ENCODE measurements at regions not wholly inside any gene's neighbourhood (a gene's known extent, or its start where the extent isn't known, plus 50 kb on each side); places are given as distances from the start of the nearest gene placed in this dataset.
A peak's percentile ranks its signal among the peaks of the same experiment; 100 is the strongest.

DNA sequence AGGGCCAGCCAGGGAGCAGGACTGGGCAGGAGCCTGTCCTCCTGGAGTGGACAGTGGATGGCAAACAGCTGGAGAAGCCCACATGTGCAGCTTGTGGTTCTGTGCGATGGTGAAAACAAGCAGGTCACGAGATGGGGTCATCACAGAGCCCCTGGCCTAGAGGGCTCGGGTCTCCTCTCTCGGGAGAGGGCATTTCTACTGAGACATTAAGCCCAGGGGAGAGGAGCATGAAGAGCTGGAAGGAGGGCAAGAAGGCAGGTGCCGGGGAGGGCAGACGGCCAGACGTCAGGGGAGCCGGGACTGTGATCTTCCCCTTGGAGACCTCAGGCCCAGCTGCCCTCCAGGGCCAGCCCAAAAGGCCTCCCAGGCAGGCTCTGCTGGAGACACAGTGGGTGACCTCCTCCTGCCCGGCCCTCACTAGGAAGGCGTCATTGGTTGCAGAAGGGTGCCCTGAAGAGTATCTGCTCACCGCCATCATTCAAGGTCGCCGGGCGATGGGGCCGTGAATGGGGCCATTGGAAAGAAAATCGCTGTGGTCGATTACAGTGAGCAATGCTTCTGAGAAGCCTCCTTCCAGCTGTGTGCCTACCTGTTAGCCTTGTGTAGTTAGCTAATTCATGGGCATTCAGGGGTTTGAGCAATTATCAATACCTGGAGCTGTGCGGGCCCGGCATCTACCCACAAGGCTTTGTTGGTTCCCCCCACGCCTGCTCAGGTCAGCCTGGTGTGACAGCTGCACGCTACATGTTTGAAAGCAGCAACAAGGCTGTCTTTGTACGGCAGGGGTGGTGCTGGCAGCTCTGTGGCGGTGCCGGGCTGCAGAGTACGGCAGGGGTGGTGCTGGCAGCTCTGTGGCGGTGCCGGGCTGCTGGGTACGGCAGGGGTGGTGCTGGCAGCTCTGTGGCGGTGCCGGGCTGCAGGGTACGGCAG lies 72.3 kb upstream of the ACTRT2 start:
- DNase-seq (ENCODE audit: insufficient read length, low spot score, missing footprints): peak; percentile 89
- no peak overlapping the region for H2AFZ ChIP-seq (ENCODE audit: low read length)
- H3K4me2 ChIP-seq (ENCODE audit: insufficient read depth, low read length): no peak overlapping the region
- H3K79me2 ChIP-seq (ENCODE audit: insufficient read depth, low read length): no peaks in the 10 kb centered on the region
- peaks cover 8% of the 10 kb centered on the region for H3K27me3 ChIP-seq (ENCODE audit: insufficient read depth, low read length)
- H3K4me3 ChIP-seq (ENCODE audit: insufficient read depth, low read length): no peak overlapping the region
- no peaks in the 10 kb centered on the region for H3K36me3 ChIP-seq (ENCODE audit: insufficient read depth, low read length)
- H3K9me3 ChIP-seq (ENCODE audit: low read depth, low read length): no peaks in the 10 kb centered on the region
- no peak overlapping the region for H3K27ac ChIP-seq (ENCODE audit: low read depth, low read length)
- H4K20me1 ChIP-seq (ENCODE audit: insufficient read depth, low read length): no peaks in the 10 kb centered on the region
- H3K4me1 ChIP-seq (ENCODE audit: insufficient read depth, low read length): no peaks in the 10 kb centered on the region
- TF ChIP-seq, protein P1, sequence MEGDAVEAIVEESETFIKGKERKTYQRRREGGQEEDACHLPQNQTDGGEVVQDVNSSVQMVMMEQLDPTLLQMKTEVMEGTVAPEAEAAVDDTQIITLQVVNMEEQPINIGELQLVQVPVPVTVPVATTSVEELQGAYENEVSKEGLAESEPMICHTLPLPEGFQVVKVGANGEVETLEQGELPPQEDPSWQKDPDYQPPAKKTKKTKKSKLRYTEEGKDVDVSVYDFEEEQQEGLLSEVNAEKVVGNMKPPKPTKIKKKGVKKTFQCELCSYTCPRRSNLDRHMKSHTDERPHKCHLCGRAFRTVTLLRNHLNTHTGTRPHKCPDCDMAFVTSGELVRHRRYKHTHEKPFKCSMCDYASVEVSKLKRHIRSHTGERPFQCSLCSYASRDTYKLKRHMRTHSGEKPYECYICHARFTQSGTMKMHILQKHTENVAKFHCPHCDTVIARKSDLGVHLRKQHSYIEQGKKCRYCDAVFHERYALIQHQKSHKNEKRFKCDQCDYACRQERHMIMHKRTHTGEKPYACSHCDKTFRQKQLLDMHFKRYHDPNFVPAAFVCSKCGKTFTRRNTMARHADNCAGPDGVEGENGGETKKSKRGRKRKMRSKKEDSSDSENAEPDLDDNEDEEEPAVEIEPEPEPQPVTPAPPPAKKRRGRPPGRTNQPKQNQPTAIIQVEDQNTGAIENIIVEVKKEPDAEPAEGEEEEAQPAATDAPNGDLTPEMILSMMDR (IDR thresholded peaks at IDR 0.05; ENCODE audit: extremely low read depth, low read depth, low read length): no peak

DNA sequence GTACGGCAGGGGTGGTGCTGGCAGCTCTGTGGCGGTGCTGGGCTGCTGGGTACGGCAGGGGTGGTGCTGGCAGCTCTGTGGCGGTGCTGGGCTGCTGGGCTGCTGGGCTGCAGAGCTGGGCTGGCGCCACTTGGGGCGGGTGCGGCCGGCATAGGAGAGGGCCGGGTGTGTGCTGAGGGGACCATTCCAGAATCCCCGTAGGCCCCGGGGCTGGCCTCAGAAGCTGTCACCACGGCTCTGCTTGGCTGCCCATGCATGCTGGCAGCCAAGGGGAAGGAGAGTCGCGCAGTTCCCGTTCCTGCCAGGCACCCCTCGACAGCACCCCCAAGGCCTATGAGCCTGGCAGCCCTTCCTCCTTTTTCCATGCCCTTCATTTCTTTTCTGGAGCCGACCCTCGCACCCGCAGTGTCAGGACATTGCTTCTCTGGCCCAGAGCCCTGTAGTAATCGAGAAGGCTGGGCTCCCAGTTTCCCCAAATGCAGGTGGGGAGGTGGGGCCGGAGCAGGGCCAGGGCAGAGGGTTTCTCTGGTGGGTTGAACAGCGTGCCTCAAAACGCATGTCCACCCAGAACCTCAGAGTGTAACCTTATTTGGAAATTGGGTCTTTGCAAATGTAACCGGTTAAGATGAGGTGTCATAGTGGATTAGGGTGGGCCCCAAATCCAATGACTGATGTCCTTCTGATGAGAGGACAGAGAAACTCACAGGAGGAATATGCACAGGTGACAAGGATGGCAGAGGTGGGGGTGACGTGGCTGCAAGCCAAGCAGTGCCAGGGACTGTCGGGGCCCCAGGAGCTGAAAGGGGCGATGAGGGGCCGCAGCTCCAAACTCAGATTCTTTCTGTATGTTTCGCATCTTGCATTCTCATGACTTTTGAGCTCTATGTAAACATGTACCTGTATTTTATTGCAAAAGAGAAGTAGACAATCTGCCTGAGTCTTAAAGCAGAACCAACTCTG lies 71.0 kb upstream of the ACTRT2 start:
- Histone ChIP-seq H3K4me1 (ENCODE audit: insufficient read depth, low read length) (no peaks in the 10 kb centered on the region), H3K27ac (ENCODE audit: low read depth, low read length) (no peak overlapping the region), H3K9me3 (ENCODE audit: low read depth, low read length) (no peaks in the 10 kb centered on the region), H4K20me1 (ENCODE audit: insufficient read depth, low read length) (no peaks in the 10 kb centered on the region), H3K4me3 (ENCODE audit: insufficient read depth, low read length) (no peak overlapping the region), H3K79me2 (ENCODE audit: insufficient read depth, low read length) (no peaks in the 10 kb centered on the region), H2AFZ (ENCODE audit: low read length) (no peak overlapping the region), H3K4me2 (ENCODE audit: insufficient read depth, low read length) (no peak overlapping the region), H3K36me3 (ENCODE audit: insufficient read depth, low read length) (no peaks in the 10 kb centered on the region), H3K27me3 (ENCODE audit: insufficient read depth, low read length) (peaks cover 8% of the 10 kb centered on the region)
- TF ChIP-seq, protein P1 (IDR thresholded peaks at IDR 0.05; ENCODE audit: extremely low read depth, low read depth, low read length): no peak
- peak; percentile 45 for DNase-seq (ENCODE audit: insufficient read length, low spot score, missing footprints)

DNA sequence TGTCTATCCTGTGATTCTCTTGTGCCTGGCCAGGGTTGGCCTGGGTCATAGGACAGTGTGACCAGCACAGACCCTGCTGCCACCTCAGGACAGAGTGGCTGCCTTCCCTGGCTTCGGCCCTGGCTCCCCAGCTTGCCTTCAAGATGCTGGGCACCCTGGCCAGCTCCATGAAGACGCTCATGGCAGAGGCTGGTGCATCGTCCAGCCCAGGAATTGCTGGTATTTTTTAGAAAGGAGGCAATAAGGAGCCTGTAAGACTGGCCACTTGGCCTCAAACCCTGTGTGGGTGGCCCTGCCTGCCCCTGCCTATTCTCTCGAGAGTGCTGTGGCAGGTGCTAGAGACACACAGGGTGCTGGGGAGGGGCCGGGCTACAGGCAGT lies 70.4 kb upstream of the ACTRT2 start:
- Histone ChIP-seq H3K4me3 (ENCODE audit: insufficient read depth, low read length) (no peak overlapping the region), H3K79me2 (ENCODE audit: insufficient read depth, low read length) (no peaks in the 10 kb centered on the region), H4K20me1 (ENCODE audit: insufficient read depth, low read length) (no peaks in the 10 kb centered on the region), H3K27me3 (ENCODE audit: insufficient read depth, low read length) (peaks cover 8% of the 10 kb centered on the region), H3K4me1 (ENCODE audit: insufficient read depth, low read length) (no peaks in the 10 kb centered on the region), H3K27ac (ENCODE audit: low read depth, low read length) (no peak overlapping the region), H3K4me2 (ENCODE audit: insufficient read depth, low read length) (no peak overlapping the region), H3K36me3 (ENCODE audit: insufficient read depth, low read length) (no peaks in the 10 kb centered on the region), H3K9me3 (ENCODE audit: low read depth, low read length) (no peaks in the 10 kb centered on the region), H2AFZ (ENCODE audit: low read length) (no peak overlapping the region)
- no peak for DNase-seq (ENCODE audit: insufficient read length, low spot score, missing footprints)
- TF ChIP-seq, protein P1 (IDR thresholded peaks at IDR 0.05; ENCODE audit: extremely low read depth, low read depth, low read length): no peak
